HAP-1 (cell line): ENCODE measurements at regions not wholly inside any gene's neighbourhood (a gene's known extent, or its start where the extent isn't known, plus 50 kb on each side); places are given as distances from the start of the nearest gene placed in this dataset.

ENCODE experiments used
- DNase-seq, 2 experiments: peaks; one replicate each; pipeline ENCODE4 v3.0.0-alpha.2; 2016 to 2020; ENCODE audit warnings: low spot score in 2 of 2
- H3K27me3 ChIP-seq: fragments of 250-450 bp; sonication (Bioruptor Pico); 2 replicates; pipeline ENCODE4 v1.5.1; 2020; ENCODE audit warnings: low read depth, mild to moderate bottlenecking, moderate library complexity
- H3K36me3 ChIP-seq: fragments of 250-450 bp; sonication (Bioruptor Pico); replicated peaks from 2 replicates; pipeline ENCODE4 v1.5.1; 2020; ENCODE audit warnings: mild to moderate bottlenecking
- H3K4me1 ChIP-seq: fragments of 250-450 bp; sonication (Bioruptor Pico); 2 replicates; pipeline ENCODE4 v1.5.1; 2020; ENCODE audit warnings: mild to moderate bottlenecking
- H3K4me3 ChIP-seq: fragments of 250-450 bp; sonication (Bioruptor Pico); 2 replicates; pipeline ENCODE4 v1.5.1; 2020; ENCODE audit warnings: mild to moderate bottlenecking, moderate library complexity
- H3K9me3 ChIP-seq: fragments of 250-450 bp; sonication (Bioruptor Pico); 2 replicates; pipeline ENCODE4 v1.5.1; 2020; ENCODE audit warnings: mild to moderate bottlenecking, moderate library complexity
- in situ Hi-C: fragments of 300-500 bp; cut with MboI; formaldehyde crosslinking; loops from 3 replicates; pipeline ENCODE4 v1.14.3; 2020; ENCODE audit warnings: low sequenced_read_pairs, inconsistent platforms, mixed read lengths

DNA sequence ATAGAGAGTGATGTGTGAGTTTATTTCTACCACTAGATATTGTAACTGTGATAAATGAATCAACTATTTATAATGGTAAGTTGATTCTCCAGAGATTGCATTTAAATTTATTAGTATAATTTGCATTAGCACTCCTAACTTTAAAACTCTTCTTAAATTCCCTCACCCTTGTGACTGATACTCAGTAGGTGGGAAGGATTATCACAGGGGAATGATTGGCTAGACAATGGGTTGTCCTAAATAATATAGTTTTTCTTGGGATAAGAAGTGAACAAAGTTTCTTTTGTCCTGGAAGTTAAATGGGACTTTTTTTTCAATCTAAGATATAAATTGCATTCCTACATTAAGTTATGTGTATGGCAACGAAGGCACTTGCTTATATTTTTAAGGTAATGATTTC, 169.2 kb upstream of the PITX2 start:
- Histone ChIP-seq H3K9me3 (no peaks in the 10 kb centered on the region), H3K4me1 (no peaks in the 10 kb centered on the region), H3K27me3 (no peaks in the 10 kb centered on the region), H3K36me3 (no peaks in the 10 kb centered on the region), H3K4me3 (no peak overlapping the region)
- no peak for DNase-seq
- in situ Hi-C loops, result no loop called here

DNA sequence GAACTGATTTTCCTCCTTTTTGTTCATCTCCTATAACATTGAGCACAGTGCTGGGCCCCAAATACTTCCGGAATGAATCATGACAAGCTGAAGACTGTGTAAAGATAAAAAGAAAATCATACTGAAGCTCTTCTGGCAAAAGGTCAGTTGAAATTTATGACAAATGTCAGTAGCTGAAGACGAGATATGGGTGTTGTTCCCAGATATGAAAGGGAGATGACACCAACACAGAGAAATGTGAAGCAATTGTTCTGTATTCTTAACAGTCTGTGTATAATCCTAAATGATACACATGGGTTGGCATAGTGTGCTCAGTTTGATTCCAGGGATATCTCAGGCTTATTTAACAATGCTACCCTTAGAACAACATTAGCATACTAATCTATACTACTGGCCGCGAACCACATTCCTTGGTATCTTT, 170.5 kb upstream of the PITX2 start:
- Histone ChIP-seq H3K27me3 (no peaks in the 10 kb centered on the region), H3K36me3 (no peaks in the 10 kb centered on the region), H3K9me3 (no peaks in the 10 kb centered on the region), H3K4me1 (no peaks in the 10 kb centered on the region), H3K4me3 (no peak overlapping the region)
- in situ Hi-C loops, result no loop called here
- DNase-seq, result no peak

DNA sequence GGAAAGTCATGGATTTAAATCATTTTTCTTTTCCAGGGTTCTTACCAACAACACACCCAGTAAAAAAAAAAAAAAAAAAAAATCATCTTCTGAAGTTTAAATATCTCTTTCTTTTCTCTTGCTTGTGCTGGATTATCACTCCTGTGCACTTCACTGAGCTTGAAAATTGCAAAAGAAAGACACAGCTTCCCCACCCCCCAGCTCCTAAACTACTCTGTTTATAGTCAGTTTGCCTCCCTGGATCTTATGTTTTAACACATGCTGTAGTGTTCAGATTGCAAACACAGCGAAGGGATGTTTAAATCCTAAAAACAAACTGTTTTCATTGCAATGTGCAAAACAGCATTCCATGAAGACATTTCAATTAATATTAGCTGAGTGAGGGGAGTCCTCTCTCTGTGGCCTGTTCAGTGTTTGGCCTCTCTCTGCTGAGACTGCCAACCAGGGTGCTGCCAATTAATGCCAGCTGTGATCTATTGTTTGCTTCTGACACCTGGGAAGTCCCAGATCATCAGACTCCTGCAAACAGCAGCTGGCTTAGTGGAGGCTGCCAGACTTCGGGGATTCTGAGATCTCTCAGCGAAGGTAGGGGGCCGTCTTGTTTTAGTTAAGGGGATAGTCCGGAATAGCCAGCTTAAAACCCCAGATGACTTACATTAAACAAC, 171.1 kb upstream of the PITX2 start:
- no peaks in the 10 kb centered on the region for H3K36me3 ChIP-seq
- H3K27me3 ChIP-seq, result no peaks in the 10 kb centered on the region
- no peaks in the 10 kb centered on the region for H3K4me1 ChIP-seq
- in situ Hi-C loops, result no loop called here
- H3K9me3 ChIP-seq, result no peaks in the 10 kb centered on the region
- H3K4me3 ChIP-seq, result no peak overlapping the region
- no peak for DNase-seq

DNA sequence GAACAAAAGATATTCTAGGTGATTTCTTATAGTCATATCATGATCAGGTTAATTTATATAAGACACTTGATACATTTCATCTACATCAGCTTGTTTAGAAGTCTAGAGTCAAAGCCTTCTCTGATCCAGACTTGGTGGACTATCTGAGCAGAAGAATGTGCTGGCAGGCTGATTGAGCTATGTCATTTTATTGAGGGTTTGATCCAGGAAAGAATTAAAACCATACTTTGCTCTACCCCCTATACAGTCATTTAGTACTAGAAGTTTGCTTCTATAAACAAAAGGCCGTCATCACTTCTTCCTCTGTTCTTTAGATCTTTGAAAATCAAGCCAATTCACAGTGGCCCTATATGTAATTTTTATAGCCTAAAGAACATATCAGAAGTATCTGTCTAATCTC, 173.1 kb upstream of the PITX2 start:
- DNase-seq, result no peak
- Histone ChIP-seq H3K4me1 (no peaks in the 10 kb centered on the region), H3K9me3 (no peaks in the 10 kb centered on the region), H3K27me3 (no peaks in the 10 kb centered on the region), H3K4me3 (no peak overlapping the region), H3K36me3 (no peaks in the 10 kb centered on the region)
- in situ Hi-C loops, result no loop called here

DNA sequence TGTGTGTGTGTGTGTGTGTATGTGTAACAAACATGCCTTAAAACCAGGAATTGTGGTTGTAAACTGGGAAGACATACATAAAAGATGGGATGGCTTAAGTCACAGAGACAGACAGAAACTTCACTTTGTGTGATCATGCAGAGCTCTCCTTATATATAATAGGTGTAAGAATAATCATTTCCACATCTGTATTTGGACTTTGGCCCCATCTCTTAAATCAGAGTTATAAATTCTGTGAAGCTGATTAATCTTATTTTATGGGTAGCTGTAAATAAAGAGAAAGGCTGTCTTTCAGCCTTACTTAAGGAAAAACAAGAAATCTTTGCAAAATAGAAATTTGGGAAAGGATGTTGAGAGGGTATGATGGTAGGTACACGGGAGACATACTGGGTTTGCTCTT, 174.6 kb upstream of the PITX2 start:
- no peak for DNase-seq
- no peak overlapping the region for H3K4me3 ChIP-seq
- H3K4me1 ChIP-seq, result peaks cover 6% of the 10 kb centered on the region; the same call in 1 of the 2 replicates
- no peaks in the 10 kb centered on the region for H3K9me3 ChIP-seq
- in situ Hi-C loops, result no loop called here
- no peaks in the 10 kb centered on the region for H3K27me3 ChIP-seq
- H3K36me3 ChIP-seq, result no peaks in the 10 kb centered on the region

DNA sequence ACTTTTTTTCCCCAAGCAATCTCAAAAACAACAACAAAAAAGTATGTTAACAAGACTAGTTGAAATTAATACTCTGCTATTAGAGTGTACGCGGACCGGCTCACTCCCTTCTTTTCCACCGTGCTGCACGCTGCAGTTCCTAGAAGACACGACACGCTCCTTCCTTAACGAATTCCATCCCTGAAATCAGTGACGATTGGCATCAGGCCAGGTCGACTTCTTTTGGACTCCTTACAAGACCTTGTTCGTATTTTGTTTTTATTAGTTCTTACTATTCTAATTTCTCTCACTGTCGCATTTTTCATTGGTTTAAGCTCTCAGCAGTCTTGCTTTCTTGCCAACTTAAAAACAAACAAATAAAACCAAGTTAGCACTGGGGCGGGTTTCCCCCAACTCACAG, 175.8 kb upstream of the PITX2 start:
- Histone ChIP-seq H3K4me1 (peaks cover 6% of the 10 kb centered on the region; the same call in 1 of the 2 replicates), H3K27me3 (no peaks in the 10 kb centered on the region), H3K9me3 (no peaks in the 10 kb centered on the region), H3K36me3 (no peaks in the 10 kb centered on the region), H3K4me3 (no peak overlapping the region)
- in situ Hi-C loops, result no loop called here
- DNase-seq, result no peak

DNA sequence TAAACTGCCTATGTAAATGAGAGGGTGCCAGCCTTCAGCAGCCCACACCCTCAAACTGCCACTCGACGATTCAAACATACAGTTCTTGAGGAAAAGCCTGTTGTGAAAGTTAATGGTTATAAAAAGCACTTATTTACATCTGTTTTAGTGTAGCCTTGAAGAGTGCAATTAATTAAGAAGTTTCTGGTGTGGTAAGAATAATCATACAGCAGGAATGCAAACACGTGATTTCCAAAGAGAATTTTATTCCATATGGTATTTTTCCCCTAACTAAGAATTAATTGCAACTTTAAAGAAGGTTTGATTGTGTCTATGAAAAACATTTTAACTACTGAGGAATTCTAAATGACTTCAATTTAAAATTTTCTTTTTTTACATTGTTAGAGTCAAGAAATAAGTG, 176.3 kb upstream of the PITX2 start:
- peaks cover 6% of the 10 kb centered on the region; the same call in 1 of the 2 replicates for H3K4me1 ChIP-seq
- no peak overlapping the region for H3K4me3 ChIP-seq
- H3K36me3 ChIP-seq, result no peaks in the 10 kb centered on the region
- no peak for DNase-seq
- H3K9me3 ChIP-seq, result no peaks in the 10 kb centered on the region
- H3K27me3 ChIP-seq, result no peaks in the 10 kb centered on the region
- in situ Hi-C loops, result no loop called here

DNA sequence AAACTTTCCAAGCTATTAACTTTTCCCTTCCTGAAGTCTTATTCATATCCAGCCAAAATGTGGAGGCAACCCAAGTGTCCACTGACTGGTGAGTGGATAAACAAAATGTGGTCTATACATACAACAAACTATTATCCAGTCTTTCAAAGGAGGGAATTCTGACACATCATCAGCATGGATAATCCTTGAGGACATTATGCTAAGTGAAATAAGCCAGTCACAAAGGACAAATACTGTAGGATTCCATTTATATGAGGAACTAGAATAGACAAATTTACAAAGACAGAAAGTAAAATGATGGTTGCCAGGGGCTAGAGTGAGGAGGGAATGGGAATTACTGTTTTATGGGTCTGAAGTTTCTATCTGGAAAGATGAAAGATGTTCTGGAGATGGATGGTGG, 178.7 kb upstream of the PITX2 start:
- no peak overlapping the region for H3K4me3 ChIP-seq
- peaks cover 6% of the 10 kb centered on the region; the same call in 1 of the 2 replicates for H3K4me1 ChIP-seq
- H3K36me3 ChIP-seq, result no peaks in the 10 kb centered on the region
- H3K27me3 ChIP-seq, result no peaks in the 10 kb centered on the region
- peak; percentile 16 to 70 for DNase-seq
- H3K9me3 ChIP-seq, result no peaks in the 10 kb centered on the region
- in situ Hi-C loops, result no loop called here

DNA sequence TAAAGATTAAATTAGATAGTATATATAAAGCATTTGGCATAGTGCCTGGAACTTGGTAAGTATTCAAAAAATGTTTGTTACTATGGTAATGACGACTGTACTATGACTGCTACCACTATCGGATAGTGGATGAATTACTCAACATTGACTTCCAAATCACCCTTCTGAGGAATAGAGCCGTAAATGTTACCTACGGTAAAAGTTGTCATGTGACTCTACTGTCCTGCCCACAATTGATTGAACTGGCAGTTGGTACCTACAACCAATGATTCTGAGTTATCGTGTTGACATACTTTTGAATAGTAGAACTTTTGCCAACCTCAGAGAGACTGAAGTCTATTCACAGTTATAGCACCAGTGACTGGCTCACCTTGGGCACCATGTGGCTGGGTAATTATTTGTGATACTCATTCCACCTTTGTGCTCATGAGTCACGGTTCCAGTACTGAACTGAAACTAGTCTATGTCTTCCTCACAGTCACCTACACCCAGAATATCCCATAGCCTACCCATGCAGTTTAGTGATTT, 185.5 kb upstream of the PITX2 start:
- Histone ChIP-seq H3K9me3 (no peaks in the 10 kb centered on the region), H3K27me3 (no peaks in the 10 kb centered on the region), H3K4me1 (no peaks in the 10 kb centered on the region), H3K36me3 (no peaks in the 10 kb centered on the region), H3K4me3 (no peak overlapping the region)
- DNase-seq, result no peak
- in situ Hi-C loops, result no loop called here

DNA sequence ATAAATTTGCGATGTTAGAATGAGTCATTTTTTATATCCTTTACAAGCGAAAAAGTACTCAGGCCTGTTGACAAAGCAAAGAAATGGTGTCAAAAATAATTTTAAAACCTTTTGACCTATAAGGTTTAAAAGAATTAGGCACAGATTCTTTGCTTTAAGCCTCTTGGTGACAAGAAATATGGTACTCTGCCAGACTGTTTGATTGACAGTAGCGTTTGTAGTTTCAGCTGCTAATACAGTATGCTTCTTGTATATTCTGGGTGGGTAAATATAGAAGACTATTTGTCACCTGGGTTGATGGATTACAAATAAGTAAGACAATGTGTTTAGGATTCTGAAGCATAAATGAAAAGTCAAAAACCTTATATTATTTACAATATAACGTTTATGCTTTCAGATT, 193.1 kb upstream of the PITX2 start:
- in situ Hi-C loops, result no loop called here
- no peaks in the 10 kb centered on the region for H3K27me3 ChIP-seq
- no peaks in the 10 kb centered on the region for H3K4me1 ChIP-seq
- H3K9me3 ChIP-seq, result no peaks in the 10 kb centered on the region
- no peak for DNase-seq
- no peak overlapping the region for H3K4me3 ChIP-seq
- no peaks in the 10 kb centered on the region for H3K36me3 ChIP-seq

DNA sequence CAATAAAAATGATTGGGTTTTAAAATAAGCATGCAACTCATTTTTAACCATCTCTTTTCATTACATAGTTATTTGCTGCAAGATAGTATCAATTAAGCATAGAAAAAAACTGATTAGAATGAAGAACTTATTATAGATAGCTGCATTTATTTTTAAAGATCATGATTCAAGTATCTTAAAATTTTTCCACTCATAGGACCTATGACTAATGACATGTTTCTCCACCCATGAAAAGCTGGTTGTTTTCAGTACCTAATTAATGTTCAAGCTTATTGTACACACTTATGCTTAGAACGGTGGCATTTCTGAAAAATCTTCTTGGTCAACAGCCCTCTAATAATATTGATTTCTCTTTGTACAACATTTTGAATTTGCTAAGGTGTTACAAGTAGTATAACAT, 193.5 kb upstream of the PITX2 start:
- in situ Hi-C loops, result no loop called here
- DNase-seq, result no peak

DNA sequence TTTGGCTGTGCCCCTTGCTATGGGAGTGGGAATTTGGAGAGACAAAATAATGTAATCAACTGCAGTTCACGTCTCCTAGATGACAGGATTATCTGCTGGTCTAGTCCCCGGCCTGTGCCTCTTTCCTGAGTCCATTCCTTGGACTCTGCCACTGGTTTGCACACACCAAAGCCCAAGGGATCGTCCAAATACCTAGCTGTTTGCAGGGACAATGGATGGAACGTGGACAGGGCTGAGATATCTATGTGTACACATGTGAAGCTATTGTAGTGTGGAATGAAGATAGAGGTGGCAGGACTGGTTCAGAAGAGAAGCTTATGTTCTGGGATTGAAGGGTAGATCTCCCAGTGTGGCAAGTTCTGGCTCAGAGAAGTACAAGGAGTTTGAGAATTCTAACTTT, 198.3 kb upstream of the PITX2 start:
- Histone ChIP-seq H3K4me1 (no peaks in the 10 kb centered on the region), H3K36me3 (no peaks in the 10 kb centered on the region), H3K9me3 (no peaks in the 10 kb centered on the region), H3K4me3 (no peak overlapping the region), H3K27me3 (no peaks in the 10 kb centered on the region)
- in situ Hi-C loops, result no loop called here
- DNase-seq, result no peak

More for the DNA sequence above, 193.5 kb upstream of the PITX2 start:
- Histone ChIP-seq H3K4me3 (no peak overlapping the region), H3K36me3 (no peaks in the 10 kb centered on the region), H3K4me1 (no peaks in the 10 kb centered on the region), H3K27me3 (no peaks in the 10 kb centered on the region), H3K9me3 (no peaks in the 10 kb centered on the region)

DNA sequence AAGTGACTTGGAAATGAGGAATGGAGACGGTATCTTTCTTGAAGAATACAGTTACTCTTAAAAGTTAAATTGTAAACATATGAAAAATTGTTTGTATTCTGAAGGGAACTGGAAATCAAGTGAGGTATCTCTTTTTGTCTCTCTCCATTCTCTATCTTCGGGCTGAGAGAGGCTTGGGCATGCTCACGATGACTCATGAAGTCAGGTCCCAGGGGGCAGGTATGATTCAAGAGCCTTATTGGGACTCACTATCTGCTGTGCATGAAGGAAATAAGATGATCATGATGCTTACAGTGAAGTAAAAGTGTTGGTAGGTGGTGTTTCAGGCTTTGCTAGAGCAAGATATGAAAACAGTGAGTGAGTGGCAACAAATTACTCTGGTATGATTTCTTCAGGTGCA, 200.4 kb upstream of the PITX2 start:
- in situ Hi-C loops, result no loop called here
- H3K4me3 ChIP-seq, result no peak overlapping the region
- DNase-seq, result no peak
- H3K27me3 ChIP-seq, result no peaks in the 10 kb centered on the region
- H3K9me3 ChIP-seq, result no peaks in the 10 kb centered on the region
- H3K36me3 ChIP-seq, result no peaks in the 10 kb centered on the region
- no peaks in the 10 kb centered on the region for H3K4me1 ChIP-seq

DNA sequence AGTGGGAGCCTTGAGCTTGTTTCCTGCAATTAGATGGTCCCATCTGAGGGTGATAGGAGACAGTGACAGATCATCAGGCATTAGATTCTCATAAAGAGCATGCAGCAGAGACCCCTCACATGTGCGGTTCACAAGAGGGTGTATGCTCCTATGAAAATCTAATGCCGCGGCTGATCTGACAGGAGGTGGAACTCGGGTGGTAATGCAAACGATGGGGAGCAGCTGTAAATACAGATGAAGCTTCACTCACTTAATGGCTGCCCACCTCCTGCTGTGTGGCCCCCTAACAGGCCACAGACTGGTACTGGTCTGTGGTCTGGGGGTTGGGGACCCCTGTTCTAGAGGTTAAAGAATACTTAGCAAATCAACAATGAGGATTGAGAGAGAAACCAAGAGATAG, 201.5 kb upstream of the PITX2 start:
- Histone ChIP-seq H3K4me1 (no peaks in the 10 kb centered on the region), H3K4me3 (no peak overlapping the region), H3K27me3 (no peaks in the 10 kb centered on the region), H3K36me3 (no peaks in the 10 kb centered on the region), H3K9me3 (peaks cover 3% of the 10 kb centered on the region; the same call in 1 of the 2 replicates)
- in situ Hi-C loops, result no loop called here
- no peak for DNase-seq

DNA sequence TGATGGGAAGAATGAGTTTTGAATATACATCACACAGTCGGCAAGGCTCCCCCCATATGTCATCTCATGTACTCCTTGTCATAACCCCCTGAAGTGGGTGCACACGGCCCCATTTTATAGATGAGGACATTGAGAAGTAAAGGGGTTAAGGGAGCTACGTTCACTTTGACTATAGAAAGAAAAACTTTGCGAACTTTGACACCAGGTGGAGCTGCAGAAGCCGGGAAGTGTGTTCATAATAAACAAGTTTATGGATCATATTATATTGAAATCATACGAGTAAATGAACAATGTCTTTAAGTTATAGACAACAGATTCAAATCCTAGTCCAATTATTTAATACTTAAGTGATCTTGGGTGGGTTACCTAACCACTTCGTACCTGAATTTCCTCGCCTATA, 203.8 kb upstream of the PITX2 start:
- no peak for DNase-seq
- in situ Hi-C loops, result no loop called here
- peaks cover 3% of the 10 kb centered on the region; the same call in 1 of the 2 replicates for H3K4me1 ChIP-seq
- no peak overlapping the region for H3K4me3 ChIP-seq
- no peaks in the 10 kb centered on the region for H3K36me3 ChIP-seq
- peaks cover 3% of the 10 kb centered on the region; the same call in 1 of the 2 replicates for H3K9me3 ChIP-seq
- H3K27me3 ChIP-seq, result no peaks in the 10 kb centered on the region
